GM12878 (cell line): ENCODE measurements at regions not wholly inside any gene's neighbourhood (a gene's known extent, or its start where the extent isn't known, plus 50 kb on each side); places are given as distances from the start of the nearest gene placed in this dataset.

Experiments used
- ATAC-seq: fragments of 200-7000 bp; cut with Tn5 transposase; 3 replicates; pipeline ENCODE4 v1.9.1; 2020; ENCODE audit warnings: mild to moderate bottlenecking, moderate library complexity
- BruUV-seq: library from RNA; stranded (reverse); fragments of 400-500 nt; replicated peaks from 2 replicates; lab custom pipeline; 2021; lab: Mats Ljungman, UMichigan
- CTCF ChIA-PET: fragments of 300-600 bp; sonication (Branson Sonifier 250); formaldehyde crosslinking; extraction: SDS; loops from one replicate; lab custom pipeline; 2021; ENCODE audit warnings: inconsistent platforms; lab: Yijun Ruan, JAX
- POLR2A ChIA-PET: fragments of 350-600 bp; formaldehyde crosslinking; extraction: SDS; loops from one replicate; lab custom pipeline; 2021; ENCODE audit warnings: inconsistent platforms; lab: Charles Lee
- RAD21 ChIA-PET: fragments of 300-600 bp; sonication (Branson Sonifier 250); formaldehyde crosslinking; loops from one replicate; lab custom pipeline; 2023; ENCODE audit warnings: antibody characterized with exemption; ENCODE audit not compliant: unreplicated experiment; lab: Charles Lee
- SMC1A ChIA-PET: fragments of 300-600 bp; sonication (Branson Sonifier 250); formaldehyde crosslinking; loops from one replicate; lab custom pipeline; 2023; ENCODE audit not compliant: unreplicated experiment, uncharacterized antibody; lab: Charles Lee
- DNase-seq: peaks from one replicate; pipeline ENCODE4 v3.0.0-alpha.2; 2011; ENCODE audit warnings: low read depth, low spot score
- FAIRE-seq: peaks from 3 replicates; lab custom pipeline; 2011; peaks lifted over from hg19 to GRCh38; lab: Jason Lieb, UNC
- H2AFZ ChIP-seq: 2 replicates; pipeline ENCODE4 v1.6.0; 2011; ENCODE audit warnings: low read depth, low read length, control low read depth; ENCODE audit not compliant: control insufficient read depth
- H3K27ac ChIP-seq: 2 replicates; pipeline ENCODE4 v1.5.1; 2011; ENCODE audit warnings: control low read depth; ENCODE audit not compliant: control insufficient read depth, insufficient read depth
- H3K27me3 ChIP-seq, 2 experiments: replicated peaks in 1 of 2; 2 replicates each; pipeline versions ENCODE4 v1.6.0 to v1.6.1; 2011; ENCODE audit warnings: low read length in 1 of 2; ENCODE audit not compliant: control insufficient read depth in 2 of 2, insufficient read depth in 2 of 2
- H3K36me3 ChIP-seq, 2 experiments: 2 replicates each; pipeline ENCODE4 v1.5.1; 2011; ENCODE audit warnings: low read length in 1 of 2; ENCODE audit not compliant: control insufficient read depth in 2 of 2, insufficient read depth in 2 of 2
- H3K4me1 ChIP-seq: 2 replicates; pipeline ENCODE4 v1.6.1; 2011; ENCODE audit warnings: mild to moderate bottlenecking, low read length, moderate library complexity, mixed read lengths; ENCODE audit not compliant: control insufficient read depth, insufficient read depth
- H3K4me2 ChIP-seq: 2 replicates; pipeline ENCODE4 v1.6.0; 2011; ENCODE audit warnings: control low read depth; ENCODE audit not compliant: control insufficient read depth, insufficient read depth
- H3K4me3 ChIP-seq: fragments of 200-600 bp; sonication (generic); 2 replicates; pipeline ENCODE4 v1.5.1; 2016
- H3K79me2 ChIP-seq: 2 replicates; pipeline ENCODE4 v1.6.0; 2011; ENCODE audit warnings: low read length; ENCODE audit not compliant: control insufficient read depth, insufficient read depth
- H3K9ac ChIP-seq: 2 replicates; pipeline ENCODE4 v1.8.0; 2011; ENCODE audit warnings: low read length, control low read depth, mixed read lengths; ENCODE audit not compliant: control insufficient read depth, insufficient read depth
- H3K9me3 ChIP-seq: replicated peaks from 3 replicates; pipeline ENCODE4 v1.5.1; 2011; ENCODE audit warnings: mild to moderate bottlenecking, low read length; ENCODE audit not compliant: control insufficient read depth, insufficient read depth
- H4K20me1 ChIP-seq: 2 replicates; pipeline ENCODE4 v1.6.0; 2011; ENCODE audit not compliant: control insufficient read depth, insufficient read depth
- CHD4 ChIP-seq: fragments of 200-600 bp; sonication (generic); IDR thresholded peaks from 2 replicates; pipeline ENCODE4 v1.6.1; 2016; ENCODE audit warnings: mild to moderate bottlenecking
- CREB1 ChIP-seq: IDR thresholded peaks from 2 replicates; pipeline ENCODE4 v1.6.1; 2012; ENCODE audit warnings: low read depth, mild to moderate bottlenecking, inconsistent platforms
- EED ChIP-seq: sonication (generic); IDR thresholded peaks from 2 replicates; pipeline ENCODE4 v1.6.1; 2016; ENCODE audit warnings: antibody characterized with exemption, low read depth
- FOXK2 ChIP-seq: fragments of 450-650 bp; IDR thresholded peaks from 2 replicates; pipeline ENCODE4 v1.6.1; 2017; ENCODE audit warnings: mild to moderate bottlenecking, moderate library complexity
- HDGF ChIP-seq: fragments of 450-650 bp; IDR thresholded peaks from 2 replicates; pipeline ENCODE4 v1.6.1; 2016; ENCODE audit warnings: antibody characterized with exemption
- JUND ChIP-seq: IDR thresholded peaks from 2 replicates; pipeline ENCODE4 v1.6.1; 2012; ENCODE audit warnings: low read depth, mild to moderate bottlenecking, low read length, improper control_type of control experiment, moderate library complexity
- NBN ChIP-seq: fragments of 450-650 bp; IDR thresholded peaks from 2 replicates; pipeline ENCODE4 v1.6.1; 2016
- POLR2A ChIP-seq: IDR thresholded peaks from 2 replicates; pipeline ENCODE4 v1.6.1; 2011; ENCODE audit warnings: low read depth, mild to moderate bottlenecking, low read length
- ZNF207 ChIP-seq: fragments of 450-650 bp; IDR thresholded peaks from 2 replicates; pipeline ENCODE4 v1.6.1; 2014; ENCODE audit warnings: antibody characterized with exemption, mild to moderate bottlenecking, borderline replicate concordance
- WGBS: methylation state at CpG from one replicate; pipeline ENCODE4 v1.1.6; 2016; ENCODE audit warnings: low lambda C conversion rate; ENCODE audit not compliant: insufficient replicate concordance, insufficient coverage; ENCODE audit errors: missing lambda C conversion rate; 5-methylcytosine and 5-hydroxymethylcytosine counted together
- in situ Hi-C: fragments of 300-500 bp; cut with MboI; formaldehyde crosslinking; loops from 9 replicates; pipeline ENCODE4 v1.14.3; 2018; ENCODE audit warnings: mixed read lengths
- intact Hi-C: fragments of 100-400 bp; cut with micrococcal nuclease; formaldehyde crosslinking; loops from one replicate; pipeline ENCODE4 v1.14.2; 2022; ENCODE audit not compliant: unreplicated experiment

DNA sequence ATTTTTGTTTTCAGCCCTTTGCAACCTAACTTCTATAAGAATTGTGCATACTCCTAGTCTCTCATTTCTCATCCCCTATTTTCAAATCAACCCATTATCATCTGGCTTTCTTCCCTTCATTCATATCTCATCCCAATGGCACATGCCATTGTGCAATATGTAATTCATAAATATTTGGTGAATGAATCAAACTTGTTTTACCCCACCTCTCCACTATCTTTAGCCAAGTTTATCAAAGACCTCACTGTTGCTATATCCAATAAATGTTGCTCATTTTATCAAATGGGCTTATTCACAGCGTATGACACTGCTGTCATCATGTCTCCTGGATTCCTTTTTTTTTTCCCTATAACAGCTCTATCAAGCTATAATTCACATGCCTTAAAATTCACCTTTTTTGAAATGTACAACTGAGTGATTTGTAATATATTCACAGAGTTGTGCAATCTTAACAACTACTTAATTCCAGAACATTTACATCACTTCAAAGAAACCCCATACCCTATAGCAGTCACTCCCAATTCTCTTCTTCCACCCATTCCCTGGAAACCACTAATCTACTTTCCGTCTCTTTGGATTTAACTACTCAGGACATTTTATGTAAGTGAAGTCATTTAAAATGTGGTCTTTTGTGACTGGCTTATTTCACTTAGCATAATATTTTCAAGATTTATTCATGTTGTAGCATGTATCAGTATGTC lies 214.4 kb upstream of the PAPPA start:
- 0% methylated on average over 2 of the region's 2 CpGs for WGBS
- CTCF ChIA-PET = no interaction called here
- Histone ChIP-seq H3K79me2 (no peaks in the 10 kb centered on the region), H3K9ac (no peak overlapping the region), H3K27ac (no peak overlapping the region), H3K4me2 (no peak overlapping the region), H3K9me3 (no peaks in the 10 kb centered on the region), H2AFZ (no peak overlapping the region), H4K20me1 (no peaks in the 10 kb centered on the region), H3K27me3 (no peaks in the 10 kb centered on the region), H3K36me3 (no peaks in the 10 kb centered on the region), H3K4me1 (no peaks in the 10 kb centered on the region), H3K4me3 (no peak overlapping the region)
- POLR2A ChIA-PET = interaction anchor here (0.6 kb wide), 1 partner anchor 100 kb away, joined by 3 read pairs; no protein-coding TSS in a partner anchor
- DNase-seq = no peak
- no peak for ATAC-seq
- in situ Hi-C loops = no loop called here
- TF ChIP-seq POLR2A (no peak), JUND (no peak), HDGF (no peak), CHD4 (no peak), CREB1 (no peak), NBN (no peak), EED (no peak), FOXK2 (no peak), ZNF207 (no peak)
- RAD21 ChIA-PET = no interaction called here
- intact Hi-C loops = no loop called here
- FAIRE-seq = no peak
- no TSS peak for BruUV-seq
- SMC1A ChIA-PET = no interaction called here
